NCI-H1694 treated with DMSO at 0.1 percent for 48 hours (cell line): ENCODE measurements at regions not wholly inside any gene's neighbourhood (a gene's known extent, or its start where the extent isn't known, plus 50 kb on each side); places are given as distances from the start of the nearest gene placed in this dataset.
"Not testable (repeated sequence)": the region's sequence is repeated elsewhere in the genome, so short reads cannot be mapped to it uniquely, and the experiment has no call there.

ENCODE experiments used
- DNase-seq: peaks from one replicate; lab custom pipeline; 2025; lab: John Stamatoyannopoulos, UW

DNA sequence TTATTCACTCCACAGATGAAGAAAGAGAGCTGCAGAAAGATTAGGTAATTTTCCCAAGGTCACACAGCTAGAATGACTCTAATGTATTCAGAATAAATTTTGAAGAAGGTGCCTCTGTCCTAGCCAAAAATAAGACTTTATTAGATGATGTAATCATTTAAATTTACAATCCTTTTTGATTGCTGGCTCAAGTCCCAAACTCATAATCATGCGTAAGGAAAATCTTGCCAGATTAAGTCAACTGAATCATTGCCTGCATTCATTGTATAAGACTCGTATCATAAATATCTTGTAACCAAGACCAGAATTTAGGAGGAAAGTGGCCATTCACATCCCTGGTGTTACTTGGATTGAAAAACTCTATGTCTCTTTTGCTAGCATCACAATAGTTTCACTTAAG is 53.1 kb upstream of the STK39 start:
- no peak for DNase-seq

DNA sequence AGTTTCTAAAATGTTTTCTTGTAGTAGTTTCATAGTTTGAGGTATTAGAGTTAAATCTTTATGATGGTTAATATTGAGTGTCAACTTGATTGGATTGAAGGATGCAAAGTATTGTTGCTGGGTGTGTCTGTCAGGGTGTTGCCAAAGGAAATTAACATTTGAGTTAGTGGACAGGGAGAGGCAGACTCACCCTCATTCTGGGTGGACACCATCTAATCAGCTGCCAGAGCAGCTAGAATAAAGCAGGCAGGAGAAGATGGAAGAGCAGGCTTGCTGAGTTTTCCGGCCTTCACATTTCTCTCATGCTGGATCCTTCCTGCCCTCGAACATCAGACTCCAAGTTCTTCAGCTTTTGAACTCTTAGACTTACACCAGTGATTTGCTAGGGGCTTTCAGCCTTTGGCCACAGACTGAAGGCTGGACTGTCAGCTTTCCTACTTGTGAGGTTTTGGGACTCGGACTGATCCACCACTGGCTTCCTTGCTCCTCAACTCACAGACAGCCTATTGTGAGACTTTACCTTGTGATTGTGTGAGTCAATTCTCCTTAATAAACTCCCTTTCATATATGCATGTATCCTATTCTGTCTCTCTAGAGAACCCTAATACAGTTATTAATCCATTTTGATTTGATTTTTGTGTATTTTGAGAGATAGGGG is 56.8 kb upstream of the STK39 start:
- no peak for DNase-seq

DNA sequence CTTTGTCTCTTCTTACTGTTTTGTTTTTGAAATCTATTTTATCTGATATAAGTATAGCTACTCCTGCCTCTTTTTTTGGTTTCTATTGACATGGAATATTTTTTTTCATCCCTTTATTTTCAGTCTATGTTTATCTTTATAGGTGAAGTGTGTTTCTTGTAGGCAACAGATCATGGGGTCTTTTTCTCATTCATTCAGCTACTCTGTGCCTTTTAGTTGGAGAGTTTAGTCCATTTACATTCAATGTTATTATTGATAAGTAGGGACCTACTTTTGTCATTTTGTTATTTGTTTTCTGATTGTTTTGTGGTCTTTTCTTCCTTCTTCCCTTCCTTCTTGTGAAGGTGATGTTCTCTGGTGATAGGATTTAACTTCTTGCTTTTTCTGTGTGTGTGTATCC is 60.0 kb upstream of the STK39 start:
- no peak for DNase-seq

DNA sequence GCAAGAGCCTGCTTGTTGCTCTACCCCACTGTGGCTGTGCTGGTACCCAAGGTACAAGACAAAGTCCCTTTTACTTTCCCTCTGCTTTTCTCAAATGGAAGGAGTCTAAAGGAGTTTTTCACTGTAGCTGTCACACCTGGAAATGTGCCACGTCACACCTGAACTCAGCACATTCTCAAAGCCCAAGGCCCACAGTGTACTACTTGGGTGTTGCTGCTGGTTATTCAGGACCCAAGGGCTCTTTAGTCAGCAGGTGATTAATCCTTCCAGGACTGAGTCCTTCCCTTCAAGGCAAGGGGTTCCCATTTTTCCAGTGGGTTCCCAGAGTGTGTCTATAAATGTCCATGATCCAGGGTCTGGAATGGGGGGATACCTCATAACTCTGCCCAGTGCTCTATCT is 63.2 kb upstream of the STK39 start:
- DNase-seq, result no peak

DNA sequence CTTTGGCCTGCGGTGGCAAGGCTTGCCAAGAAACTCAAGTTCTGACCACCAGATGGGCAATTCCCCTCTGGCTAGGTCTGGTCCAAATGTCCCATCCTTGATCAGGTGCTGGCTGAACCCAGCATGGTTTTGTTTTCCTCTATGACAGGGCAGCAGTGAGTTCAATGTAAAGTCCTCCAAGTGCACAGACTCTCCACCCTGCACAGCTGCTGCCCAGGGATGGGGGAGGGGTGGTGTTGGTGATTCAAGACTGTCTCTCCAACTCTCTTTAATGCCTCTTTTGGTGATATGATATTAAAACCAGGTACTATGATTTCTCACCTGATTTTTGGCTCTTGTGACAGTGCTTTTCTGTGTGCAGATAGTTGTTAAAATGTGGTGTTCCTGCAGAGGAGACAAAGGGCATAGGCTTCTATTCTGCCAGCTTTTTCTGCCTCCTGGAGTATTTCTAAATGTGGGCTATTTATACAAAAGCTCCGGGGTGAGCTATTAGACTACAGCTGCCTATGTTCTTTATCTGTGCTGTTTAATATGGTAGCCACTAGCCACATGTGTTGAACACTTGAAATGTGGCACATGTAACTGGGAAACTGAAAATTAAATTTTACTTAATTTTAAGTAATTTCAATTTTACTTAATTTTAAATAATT is 64.0 kb upstream of the STK39 start:
- no peak for DNase-seq

DNA sequence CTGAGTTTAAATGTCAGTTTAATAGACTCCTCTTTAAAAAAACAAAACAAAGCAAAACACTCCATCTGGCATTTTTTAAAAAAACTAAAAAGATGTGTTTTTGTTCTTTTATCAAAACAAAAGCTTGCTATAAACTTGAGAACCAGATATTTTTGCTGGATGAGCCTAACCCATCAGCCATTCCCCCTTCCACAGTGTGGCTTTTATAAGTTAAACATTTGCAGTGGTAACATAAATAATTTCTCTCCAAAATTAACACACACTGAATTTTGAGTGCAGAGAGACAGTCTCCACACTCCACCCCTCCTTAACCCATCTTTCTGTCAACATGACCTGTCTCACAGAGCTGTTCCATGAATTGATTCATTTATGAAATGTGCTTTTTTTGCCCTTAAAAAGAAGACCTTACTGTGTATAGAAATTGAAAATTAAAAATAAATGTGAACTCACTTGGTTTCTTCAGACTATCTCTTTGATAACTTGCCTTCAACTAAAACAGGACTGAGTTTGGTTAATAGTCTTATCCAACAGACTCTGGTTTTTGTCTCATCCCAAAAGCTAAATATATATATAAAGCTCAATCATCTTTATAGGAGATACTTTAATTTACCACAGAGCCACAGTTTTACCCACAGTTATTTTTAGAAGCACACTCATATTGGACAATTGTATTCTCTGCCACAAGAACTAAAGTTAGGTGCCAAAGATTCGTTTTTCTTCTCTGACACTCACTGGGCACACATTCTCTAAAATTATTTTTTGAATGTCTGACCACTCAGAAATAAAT is 64.8 kb upstream of the STK39 start:
- no peak for DNase-seq

DNA sequence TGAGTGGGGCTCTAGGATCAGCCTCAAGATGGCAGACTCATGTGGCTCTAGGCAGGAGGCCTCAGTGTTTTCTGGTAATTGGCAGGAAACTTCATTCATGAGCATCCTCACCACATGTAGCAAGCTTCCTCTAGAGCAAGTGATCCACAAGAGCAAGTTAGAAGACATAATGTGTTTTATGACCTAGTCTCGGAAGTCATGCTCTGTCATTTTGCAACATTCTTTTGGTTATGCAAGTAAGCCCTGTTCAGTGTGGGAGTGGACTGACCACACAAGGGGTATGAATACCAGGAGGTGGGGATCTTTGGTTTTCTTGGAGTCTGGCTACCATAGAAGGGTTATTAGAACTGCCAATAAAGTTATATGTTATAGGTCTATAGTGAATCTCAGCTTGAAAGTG is 66.8 kb upstream of the STK39 start:
- no peak for DNase-seq

DNA sequence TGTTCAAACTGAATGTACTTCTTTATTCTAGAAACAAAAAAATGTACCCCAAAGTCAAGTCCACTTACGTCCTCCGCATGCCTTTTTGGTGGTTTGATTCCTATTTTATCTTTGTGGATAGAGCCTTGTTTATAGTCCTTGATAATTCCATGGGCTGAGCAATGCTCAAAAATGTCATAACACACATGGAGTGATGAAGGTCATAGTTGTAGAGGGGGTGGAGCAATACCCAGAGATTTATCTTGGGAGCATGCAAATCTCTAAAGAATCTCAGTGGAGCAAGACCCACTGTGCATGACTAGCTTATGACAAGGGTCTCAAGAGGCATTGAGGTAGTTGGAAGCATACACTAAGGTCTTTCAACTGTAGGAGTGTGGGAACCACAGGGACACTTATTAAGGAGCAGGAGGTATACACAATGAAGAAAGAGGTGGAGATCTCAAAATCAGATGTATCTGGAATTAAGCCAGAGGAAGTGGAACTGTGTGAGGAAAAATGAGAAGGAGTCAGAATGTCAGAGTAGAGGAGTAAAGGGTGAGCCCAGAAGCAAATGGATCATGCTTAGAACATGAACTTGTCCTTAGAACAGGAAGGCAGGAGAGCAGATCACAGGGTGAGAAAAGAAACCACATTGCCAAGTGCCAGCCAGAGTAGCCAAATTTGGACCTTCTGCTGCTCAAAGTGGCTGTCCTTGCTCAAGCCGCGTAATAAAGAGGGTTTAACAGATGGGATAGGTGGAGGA is 68.1 kb upstream of the STK39 start:
- no peak for DNase-seq

DNA sequence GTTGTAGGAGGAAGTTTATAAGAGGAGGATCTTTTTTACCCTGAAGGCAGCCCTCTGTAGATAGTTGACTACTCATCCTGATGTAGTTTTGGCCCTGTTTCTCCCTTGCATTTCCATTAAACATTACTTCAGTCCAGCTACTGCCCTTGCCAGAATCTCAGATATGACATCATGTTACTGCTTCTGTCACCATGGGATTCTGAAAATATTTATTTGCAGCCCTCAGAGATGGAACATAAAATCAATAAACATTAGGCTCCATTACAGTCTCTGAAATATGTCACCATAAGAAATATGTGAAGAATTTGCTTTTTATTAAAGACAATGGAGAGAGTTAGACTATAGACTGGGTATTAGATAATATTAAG is 68.7 kb upstream of the STK39 start:
- no peak for DNase-seq

DNA sequence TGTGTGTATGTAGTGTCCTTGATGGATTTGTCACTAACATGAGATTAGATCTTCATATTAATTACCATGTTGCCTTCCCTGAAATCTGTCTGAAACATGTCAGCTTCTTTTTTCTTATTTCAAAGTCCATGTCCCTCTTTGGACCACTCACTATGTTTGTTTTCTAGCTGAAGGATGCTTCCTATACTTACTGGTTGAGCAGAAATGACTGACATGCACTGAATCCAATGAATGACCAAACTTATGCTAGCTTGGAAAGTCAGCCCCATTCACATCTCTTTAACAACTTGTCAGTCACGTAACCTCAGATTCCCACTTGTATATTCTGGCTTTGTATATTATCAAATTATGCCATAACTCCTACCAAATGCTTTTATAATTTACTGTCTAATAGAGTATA is 69.9 kb upstream of the STK39 start:
- DNase-seq, result no peak

DNA sequence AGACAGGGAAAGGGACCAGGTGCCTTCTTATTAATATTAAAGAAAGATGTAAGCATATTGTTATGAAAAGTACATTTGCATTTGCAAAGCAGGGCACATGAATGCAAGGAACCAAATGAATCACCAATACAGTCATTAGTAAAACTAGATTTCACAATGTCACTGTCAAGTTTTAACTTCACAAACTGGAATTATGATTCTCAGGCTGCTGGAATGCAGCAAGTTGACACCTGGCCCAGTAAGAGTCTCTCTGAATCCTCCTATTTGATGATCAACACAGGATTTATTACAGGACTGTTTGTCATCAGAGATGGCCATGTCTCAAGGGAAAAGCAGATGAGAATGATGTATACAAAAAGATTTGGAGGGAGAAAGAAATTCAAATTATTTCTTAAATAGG is 72.9 kb upstream of the STK39 start:
- no peak for DNase-seq

DNA sequence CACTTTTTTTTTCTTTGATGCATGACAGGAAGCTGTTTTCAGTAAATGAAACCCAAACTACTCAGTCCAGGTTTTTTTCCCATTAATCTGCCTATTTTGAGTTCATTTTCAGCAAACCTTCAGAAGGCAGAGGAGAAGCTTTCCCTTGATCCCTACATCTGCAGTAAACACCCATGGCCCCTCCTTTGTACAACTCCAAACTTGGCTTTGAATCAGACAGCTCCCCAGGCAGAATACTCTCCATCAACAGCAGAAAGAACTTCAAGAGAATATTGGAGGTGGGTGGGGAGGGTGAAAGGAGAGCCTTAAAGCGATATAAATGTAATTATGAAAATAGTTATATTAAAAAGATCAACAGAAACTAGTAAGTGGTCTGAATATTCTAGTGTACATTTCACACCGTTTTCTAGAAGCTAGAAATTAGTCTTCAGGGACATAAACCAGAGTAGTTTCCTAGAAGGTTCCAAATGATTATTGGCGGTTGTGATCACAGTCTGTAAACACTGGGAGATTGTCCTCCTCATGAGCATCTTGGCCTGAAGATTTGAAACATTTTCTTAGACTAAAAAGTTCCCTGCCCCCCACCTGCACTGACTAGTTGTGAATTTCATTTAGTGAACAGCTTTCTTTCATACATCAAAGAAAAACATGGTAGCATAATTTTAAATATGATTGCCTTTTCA is 75.1 kb upstream of the STK39 start:
- no peak for DNase-seq

DNA sequence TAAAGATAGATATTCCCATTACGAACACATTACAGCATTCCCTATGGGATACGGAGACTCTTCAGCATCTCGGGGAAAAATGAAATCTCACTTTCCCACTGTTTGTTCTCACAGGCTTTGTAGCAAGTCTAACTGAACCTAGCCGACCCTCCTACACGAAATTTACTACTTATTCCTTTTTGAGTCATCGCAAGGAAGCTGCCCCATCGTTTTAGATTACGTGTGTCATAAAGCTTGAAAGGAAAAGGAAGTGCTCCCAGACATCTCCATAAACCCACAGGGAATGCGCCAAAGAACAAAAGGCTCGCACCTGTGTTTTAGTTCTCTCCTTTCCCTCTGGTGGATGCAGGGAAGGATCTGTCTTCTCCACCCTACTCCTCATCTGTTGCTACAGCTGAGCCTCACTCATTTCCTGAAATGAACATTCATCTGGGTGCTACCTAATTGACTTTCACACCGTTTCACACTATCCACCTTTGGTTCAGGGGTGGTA is 76.2 kb upstream of the STK39 start:
- DNase-seq, result no peak

DNA sequence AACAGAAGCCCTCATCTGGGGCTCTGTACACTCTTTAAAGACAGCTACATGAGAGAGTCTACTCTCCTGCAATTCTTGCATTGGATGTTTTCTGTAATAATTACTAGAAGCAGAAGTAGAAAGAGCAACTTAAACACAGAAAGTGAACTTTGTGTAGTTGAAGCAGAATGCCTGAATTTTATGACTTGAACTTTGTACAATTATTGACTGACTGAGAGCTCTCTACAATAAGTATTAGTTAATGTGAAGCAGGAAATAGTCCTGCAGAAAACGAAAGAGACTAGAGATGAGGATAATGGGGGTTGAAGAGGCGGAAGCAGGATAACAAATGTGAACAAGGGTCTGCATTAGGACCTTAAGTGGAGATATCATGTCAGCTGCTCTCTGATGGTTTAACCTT is 79.2 kb upstream of the STK39 start:
- no peak for DNase-seq

DNA sequence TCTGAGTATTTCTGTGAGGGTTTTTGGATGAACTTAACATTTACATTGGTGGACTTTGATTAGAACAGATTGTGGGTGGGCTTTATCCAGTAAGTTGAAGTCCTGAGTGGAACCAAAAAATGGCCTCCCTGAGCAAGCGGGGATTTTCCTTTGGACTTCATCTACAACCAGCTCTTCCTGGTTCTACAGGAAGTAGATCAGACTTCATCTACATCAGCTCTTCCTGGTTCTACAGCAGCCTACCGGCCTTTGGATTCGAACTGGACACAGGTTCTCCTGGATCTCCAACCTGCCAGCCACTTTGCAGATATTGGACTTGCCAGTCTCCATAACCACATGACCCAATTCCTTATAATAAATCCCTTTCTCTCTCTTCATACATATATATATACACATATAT is 79.9 kb upstream of the STK39 start:
- no peak for DNase-seq

DNA sequence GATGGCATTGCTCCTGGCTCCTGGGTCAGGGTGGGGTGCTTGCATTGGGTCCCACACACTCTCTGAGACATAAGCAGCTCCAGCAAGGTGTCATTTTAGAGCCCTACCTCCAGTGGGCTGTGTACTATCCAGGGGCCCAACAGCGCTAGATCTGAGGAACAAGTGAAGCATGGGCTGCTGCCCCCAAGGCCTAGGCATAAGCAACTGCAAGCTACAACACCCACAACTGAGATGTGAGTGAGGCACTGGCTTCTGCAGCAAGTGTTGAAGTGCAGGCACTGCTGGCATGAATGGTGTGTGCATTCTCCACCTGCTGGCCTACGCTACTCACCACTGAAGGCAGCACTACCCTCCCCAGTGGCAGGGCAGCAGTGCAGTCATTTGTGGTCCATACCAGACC is 81.0 kb upstream of the STK39 start:
- no peak for DNase-seq

DNA sequence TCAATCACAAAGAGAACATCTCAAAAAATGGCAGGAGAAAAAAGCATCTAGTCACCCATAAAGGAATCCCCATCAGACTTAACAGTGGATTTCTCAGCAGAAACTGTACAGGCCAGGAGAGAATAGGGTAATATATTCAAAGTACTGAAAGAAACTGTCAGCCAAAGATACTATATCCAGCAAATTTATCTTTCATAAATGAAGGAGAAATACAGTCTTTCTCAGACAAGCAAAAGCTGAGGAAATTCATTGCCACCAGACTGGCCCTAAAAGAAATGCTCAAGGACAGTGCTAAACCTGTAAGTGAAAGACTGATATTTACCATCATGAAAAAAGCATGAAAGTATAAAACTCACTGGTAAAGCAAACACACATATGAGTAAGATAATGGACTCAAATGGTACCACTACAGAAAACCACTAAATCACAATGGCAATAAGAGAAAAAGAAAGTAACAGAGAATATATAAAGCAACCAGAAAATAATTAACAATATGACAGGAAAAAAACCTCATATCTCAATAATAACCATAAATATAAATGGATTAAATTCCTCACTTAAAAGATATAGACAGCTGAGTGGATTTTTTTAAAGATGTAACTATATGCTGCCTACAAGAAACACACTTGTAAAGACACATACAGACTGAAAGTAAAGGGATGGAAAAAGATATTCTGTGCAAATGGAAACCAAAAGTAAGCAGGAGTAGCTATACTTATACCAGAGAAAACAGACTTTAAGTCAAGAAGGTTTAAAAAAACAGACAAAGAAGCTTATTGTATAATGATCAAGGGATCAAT is 83.4 kb upstream of the STK39 start:
- no peak for DNase-seq

DNA sequence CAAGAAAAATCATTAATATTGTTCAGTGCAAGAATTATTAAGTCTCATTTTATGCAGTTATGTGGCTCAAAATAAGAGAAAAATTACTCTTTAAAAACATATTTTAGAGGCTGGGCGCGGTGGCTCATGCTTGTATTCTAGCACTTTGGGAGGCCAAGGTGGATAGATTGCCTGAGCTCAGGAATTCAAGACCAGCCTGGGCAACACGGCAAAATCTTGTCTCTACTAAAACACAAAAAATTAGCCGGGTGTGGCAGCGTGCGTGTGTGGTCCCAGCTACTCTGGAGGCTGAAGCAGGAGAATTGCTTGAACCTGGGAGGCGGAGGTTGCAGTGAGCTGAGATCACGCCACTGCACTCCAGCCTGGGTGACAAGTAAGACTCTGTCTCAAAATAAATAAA is 87.9 kb upstream of the STK39 start:
- not testable (repeated sequence) for DNase-seq

DNA sequence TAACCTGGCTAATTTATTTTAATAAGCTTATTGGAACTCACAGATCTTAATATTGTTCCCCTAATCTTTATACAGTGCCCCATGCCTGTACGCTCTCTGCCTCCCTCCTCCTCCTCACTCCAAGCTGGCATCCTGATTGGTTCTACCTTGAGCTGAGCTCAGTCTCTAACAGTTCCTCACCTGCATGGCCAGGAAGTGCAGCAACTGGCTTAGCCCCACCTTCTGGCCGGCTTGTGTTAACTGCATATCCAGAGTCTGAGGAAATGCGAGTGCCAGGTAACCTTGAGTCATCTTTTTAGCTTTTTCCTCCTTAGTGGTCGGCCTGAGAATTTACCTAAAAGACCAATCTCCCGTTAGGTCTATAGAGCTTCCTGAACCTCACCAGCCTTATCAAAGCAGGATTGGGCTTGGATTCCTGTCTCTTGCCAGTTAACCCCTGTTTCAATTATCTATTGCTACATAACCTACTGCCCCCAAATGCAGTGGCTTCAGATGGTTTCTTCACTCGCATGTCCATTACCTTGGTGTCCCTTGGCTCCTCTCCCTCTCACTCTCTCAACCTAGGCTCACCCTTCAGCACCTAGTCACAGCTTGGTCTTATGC is 89.5 kb upstream of the STK39 start:
- no peak for DNase-seq

DNA sequence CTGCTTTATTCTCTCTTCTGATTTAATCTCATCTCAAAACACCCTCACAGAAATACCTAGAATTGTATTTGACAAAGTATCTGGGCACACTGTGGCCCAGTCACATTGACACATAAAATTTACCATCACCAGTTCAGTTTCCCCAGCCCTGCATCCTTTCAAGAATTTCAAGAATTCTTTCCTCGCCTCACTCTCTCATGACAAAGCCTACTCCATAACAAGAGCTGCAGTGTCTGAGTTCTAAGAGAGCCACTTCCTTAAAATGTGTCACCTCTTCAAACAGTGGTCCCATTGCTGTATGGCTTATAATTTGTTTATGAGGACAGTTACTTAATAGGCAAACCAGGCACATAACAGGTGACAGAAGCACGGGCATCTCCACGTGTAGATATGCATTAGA is 90.9 kb upstream of the STK39 start:
- DNase-seq, result no peak
